Lung (tissue), 11 donors: ENCODE measurements at regions not wholly inside any gene's neighbourhood (a gene's known extent, or its start where the extent isn't known, plus 50 kb on each side); places are given as distances from the start of the nearest gene placed in this dataset.
A peak's percentile ranks its signal among the peaks of the same experiment; 100 is the strongest.

Source experiments
- ATAC-seq: fragments of 200-7000 bp; cut with Tn5 transposase; one replicate; pipeline ENCODE4 v1.9.1; 2020; ENCODE audit warnings: moderate number of reproducible peaks; ENCODE audit not compliant: insufficient read depth, low FRiP score
- DNase-seq, 3 donors: peaks; one replicate each; pipeline ENCODE4 v3.0.0-alpha.2; 2013 to 2017
- H3K27ac ChIP-seq, 2 donors: one replicate each; pipeline ENCODE4 v1.5.1; 2013; ENCODE audit warnings: mild to moderate bottlenecking in 2 of 2, moderate library complexity in 2 of 2, control low read depth in 1 of 2, inconsistent platforms in 1 of 2, low read depth in 1 of 2, low read length in 1 of 2
- H3K27me3 ChIP-seq, 3 donors: one replicate each; pipeline ENCODE4 v1.5.1; 2013; ENCODE audit warnings: low read length in 2 of 3; ENCODE audit not compliant: control insufficient read depth in 3 of 3, insufficient read depth in 3 of 3
- H3K36me3 ChIP-seq, 4 donors: one replicate each; pipeline ENCODE4 v1.5.1; 2013; ENCODE audit warnings: low read length in 4 of 4, mild to moderate bottlenecking in 1 of 4, moderate library complexity in 1 of 4; ENCODE audit not compliant: control insufficient read depth in 4 of 4, insufficient read depth in 4 of 4
- H3K4me1 ChIP-seq, 5 donors: one replicate each; pipeline ENCODE4 v1.5.1; 2013; ENCODE audit warnings: low read length in 5 of 5, mild to moderate bottlenecking in 2 of 5, moderate library complexity in 1 of 5; ENCODE audit not compliant: control insufficient read depth in 5 of 5, insufficient read depth in 5 of 5
- H3K4me3 ChIP-seq: one replicate; pipeline ENCODE4 v1.5.1; 2013; ENCODE audit warnings: mild to moderate bottlenecking, control low read depth, moderate library complexity
- H3K9ac ChIP-seq, 2 donors: one replicate each; pipeline ENCODE4 v1.5.1; 2013; ENCODE audit warnings: low read length in 2 of 2, control low read depth in 1 of 2; ENCODE audit not compliant: insufficient read depth in 1 of 2
- H3K9me3 ChIP-seq, 4 donors: one replicate each; pipeline ENCODE4 v1.5.1; 2013; ENCODE audit warnings: low read length in 3 of 4, mild to moderate bottlenecking in 1 of 4, moderate library complexity in 1 of 4; ENCODE audit not compliant: control insufficient read depth in 4 of 4, insufficient read depth in 3 of 4
- WGBS, 2 donors: extraction: QIAGEN DNeasy Blood & Tissue Kit; methylation state at CpG; one replicate each; pipeline ENCODE4 v1.1.7; 2013; 5-methylcytosine and 5-hydroxymethylcytosine counted together
- TF ChIP-seq, protein P1 (sequence below): IDR thresholded peaks from 2 replicates; pipeline ENCODE4 v1.5.1; 2012; ENCODE audit warnings: mild to moderate bottlenecking; ENCODE audit errors: control extremely low read depth, extremely low read depth
- donor health status: control.
- donor health status: control.
- donor health status: Bipolar disorder and iron deficiency.
- donor health status: healthy.
- donor health status: DM: yes; HTN: yes; CAD: no.

- H3K9me3 ChIP-seq = no peaks in the 10 kb centered on the region
- no peaks in the 10 kb centered on the region for H3K27me3 ChIP-seq
- H3K4me1 ChIP-seq = peaks cover 0 to 21% (median 0%) of the 10 kb centered on the region in 5 donors
- 74 to 78% methylated on average over 6 of the region's 6 CpGs for WGBS, 2 donors
- no peak for ATAC-seq
- TF ChIP-seq, protein P1, sequence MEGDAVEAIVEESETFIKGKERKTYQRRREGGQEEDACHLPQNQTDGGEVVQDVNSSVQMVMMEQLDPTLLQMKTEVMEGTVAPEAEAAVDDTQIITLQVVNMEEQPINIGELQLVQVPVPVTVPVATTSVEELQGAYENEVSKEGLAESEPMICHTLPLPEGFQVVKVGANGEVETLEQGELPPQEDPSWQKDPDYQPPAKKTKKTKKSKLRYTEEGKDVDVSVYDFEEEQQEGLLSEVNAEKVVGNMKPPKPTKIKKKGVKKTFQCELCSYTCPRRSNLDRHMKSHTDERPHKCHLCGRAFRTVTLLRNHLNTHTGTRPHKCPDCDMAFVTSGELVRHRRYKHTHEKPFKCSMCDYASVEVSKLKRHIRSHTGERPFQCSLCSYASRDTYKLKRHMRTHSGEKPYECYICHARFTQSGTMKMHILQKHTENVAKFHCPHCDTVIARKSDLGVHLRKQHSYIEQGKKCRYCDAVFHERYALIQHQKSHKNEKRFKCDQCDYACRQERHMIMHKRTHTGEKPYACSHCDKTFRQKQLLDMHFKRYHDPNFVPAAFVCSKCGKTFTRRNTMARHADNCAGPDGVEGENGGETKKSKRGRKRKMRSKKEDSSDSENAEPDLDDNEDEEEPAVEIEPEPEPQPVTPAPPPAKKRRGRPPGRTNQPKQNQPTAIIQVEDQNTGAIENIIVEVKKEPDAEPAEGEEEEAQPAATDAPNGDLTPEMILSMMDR = no peak
- no peak for DNase-seq
- H3K9ac ChIP-seq = no peak overlapping the region
- no peaks in the 10 kb centered on the region for H3K36me3 ChIP-seq
- H3K27ac ChIP-seq = no peak overlapping the region
- H3K4me3 ChIP-seq = no peak overlapping the region
These were observed 198.6 kb upstream of the CWC22 start for GRCh38 chr2:180205621-180206235.

DNA sequence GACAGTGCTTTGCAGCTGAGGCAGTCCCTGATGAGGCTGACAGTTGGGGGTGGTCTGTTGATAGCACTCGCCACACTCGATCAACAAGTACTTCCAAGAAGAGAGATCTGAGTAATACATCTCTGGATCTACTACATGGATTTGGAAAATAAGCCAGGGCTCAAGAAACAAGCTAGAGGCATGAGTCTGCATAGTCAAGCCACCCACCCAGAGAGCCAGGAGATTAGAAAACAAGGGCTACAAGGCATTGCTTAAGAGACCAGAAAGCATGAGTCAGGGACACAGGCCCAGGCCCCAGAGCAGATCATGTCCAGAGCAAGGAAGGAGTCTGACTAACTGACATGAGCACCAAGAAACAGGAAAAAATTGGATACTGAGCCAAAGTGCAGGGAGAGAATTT lies 196.9 kb upstream of the CWC22 start:
- ATAC-seq = peak; percentile 53
- H3K27ac ChIP-seq = no peak overlapping the region

GRCh38 chr2:180202467-180202951 lies 195.4 kb upstream of the CWC22 start:
- H3K27me3 ChIP-seq = no peaks in the 10 kb centered on the region
- no peak for ATAC-seq
- peaks cover 0 to 21% (median 0%) of the 10 kb centered on the region in 5 donors for H3K4me1 ChIP-seq
- WGBS, 2 donors = 56 to 66% methylated on average over 7 of the region's 7 CpGs
- no peaks in the 10 kb centered on the region for H3K9me3 ChIP-seq
- no peak overlapping the region for H3K4me3 ChIP-seq
- H3K27ac ChIP-seq = no peak overlapping the region
- TF ChIP-seq, protein P1 = no peak
- H3K9ac ChIP-seq = no peak overlapping the region
- H3K36me3 ChIP-seq = no peaks in the 10 kb centered on the region
- peak; percentile 44 to 94 (median 93) for DNase-seq

More for the DNA sequence above, 196.9 kb upstream of the CWC22 start:
- DNase-seq = no peak
- TF ChIP-seq, protein P1 = no peak
- H3K4me3 ChIP-seq = no peak overlapping the region
- no peaks in the 10 kb centered on the region for H3K27me3 ChIP-seq
- H3K4me1 ChIP-seq = peaks cover 0 to 21% (median 0%) of the 10 kb centered on the region in 5 donors
- H3K9me3 ChIP-seq = no peaks in the 10 kb centered on the region
- WGBS, 2 donors = 94 to 96% methylated on average over 2 of the region's 2 CpGs
- no peak overlapping the region for H3K9ac ChIP-seq
- no peaks in the 10 kb centered on the region for H3K36me3 ChIP-seq
